H1 (cell line): ENCODE measurements at regions not wholly inside any gene's neighbourhood (a gene's known extent, or its start where the extent isn't known, plus 50 kb on each side); places are given as distances from the start of the nearest gene placed in this dataset.

Experiments used
- CTCF ChIA-PET: fragments of 300-600 bp; sonication (Branson Sonifier 250); formaldehyde crosslinking; loops from one replicate; lab custom pipeline; 2021; ENCODE audit not compliant: partially characterized antibody; lab: Charles Lee
- POLR2A ChIA-PET: fragments of 300-600 bp; sonication (Branson Sonifier 250); formaldehyde crosslinking; loops from one replicate; lab custom pipeline; 2021; ENCODE audit warnings: inconsistent platforms; ENCODE audit not compliant: partially characterized antibody; lab: Charles Lee
- DNase-seq, 2 experiments: peaks; one replicate each; pipeline versions ENCODE4 v3.0.0 to v3.0.0-alpha.2; 2010 to 2022; ENCODE audit warnings: low spot score in 2 of 2, low read depth in 1 of 2, mixed read lengths in 1 of 2
- FAIRE-seq: peaks from 2 replicates; lab custom pipeline; 2011; peaks lifted over from hg19 to GRCh38; lab: Jason Lieb, UNC
- H2AFZ ChIP-seq: 2 replicates; pipeline ENCODE4 v1.8.1; 2012; ENCODE audit warnings: low read length, inconsistent platforms
- H2AK5ac ChIP-seq: 2 replicates; pipeline ENCODE4 v1.6.1; 2013; ENCODE audit warnings: low read depth, low read length
- H2BK120ac ChIP-seq: replicated peaks from 2 replicates; pipeline ENCODE3; 2013; ENCODE audit warnings: low read depth, low read length, inconsistent platforms
- H2BK12ac ChIP-seq: 2 replicates; pipeline ENCODE4 v1.6.1; 2013; ENCODE audit warnings: low read depth, low read length
- H2BK15ac ChIP-seq: 2 replicates; pipeline ENCODE4 v1.6.1; 2013; ENCODE audit warnings: low read length
- H2BK20ac ChIP-seq: 2 replicates; pipeline ENCODE4 v1.6.1; 2013; ENCODE audit warnings: low read length
- H2BK5ac ChIP-seq: 2 replicates; pipeline ENCODE4 v1.6.1; 2013; ENCODE audit warnings: low read depth, low read length
- H3K14ac ChIP-seq: 2 replicates; pipeline ENCODE4 v1.6.1; 2013; ENCODE audit warnings: inconsistent platforms; ENCODE audit not compliant: insufficient read length
- H3K18ac ChIP-seq: 2 replicates; pipeline ENCODE4 v1.6.1; 2013; ENCODE audit warnings: low read length; ENCODE audit errors: extremely low read depth
- H3K23ac ChIP-seq: 2 replicates; pipeline ENCODE4 v1.6.1; 2013; ENCODE audit warnings: inconsistent platforms; ENCODE audit not compliant: insufficient read length
- H3K23me2 ChIP-seq: 2 replicates; pipeline ENCODE4 v1.6.1; 2013; ENCODE audit warnings: low read depth, low read length
- H3K27ac ChIP-seq: 2 replicates; pipeline ENCODE4 v1.6.1; 2011; ENCODE audit warnings: low read depth, low read length, inconsistent platforms
- H3K27me3 ChIP-seq, 4 experiments: replicated peaks in 1 of 4; 1 replicate in 1 of 4; 2 replicates in 3 of 4; pipeline versions ENCODE4 v1.6.1 to v1.8.1; 2011 to 2013; ENCODE audit warnings: low read length in 3 of 4, mild to moderate bottlenecking in 3 of 4, inconsistent platforms in 2 of 4, mixed read lengths in 2 of 4, moderate library complexity in 1 of 4; ENCODE audit not compliant: control insufficient read depth in 3 of 4, insufficient read depth in 3 of 4; ENCODE audit errors: extremely low read depth in 1 of 4
- H3K36me3 ChIP-seq, 4 experiments: 2 replicates each; pipeline versions ENCODE4 v1.6.1 to v1.8.1; 2011 to 2013; ENCODE audit warnings: mild to moderate bottlenecking in 4 of 4, low read length in 3 of 4, moderate library complexity in 2 of 4, control low read depth in 1 of 4, inconsistent platforms in 1 of 4; ENCODE audit not compliant: insufficient read depth in 4 of 4, control insufficient read depth in 2 of 4
- H3K4ac ChIP-seq: replicated peaks from 2 replicates; pipeline ENCODE3; 2013; ENCODE audit warnings: low read length, low read depth, mixed read lengths, inconsistent platforms; ENCODE audit not compliant: insufficient read length
- H3K4me1 ChIP-seq, 4 experiments: replicated peaks in 1 of 4; 1 replicate in 1 of 4; 2 replicates in 3 of 4; pipeline versions ENCODE4 v1.6.1 to v1.8.1; 2011 to 2013; ENCODE audit warnings: low read length in 3 of 4, inconsistent platforms in 2 of 4, mixed read lengths in 1 of 4; ENCODE audit not compliant: insufficient read depth in 4 of 4, control insufficient read depth in 3 of 4
- H3K4me2 ChIP-seq, 2 experiments: 2 replicates each; pipeline versions ENCODE4 v1.6.1 to v1.8.1; 2011 to 2013; ENCODE audit warnings: low read depth in 2 of 2, low read length in 2 of 2, control low read depth in 1 of 2, inconsistent platforms in 1 of 2, mild to moderate bottlenecking in 1 of 2; ENCODE audit not compliant: insufficient read depth in 1 of 2
- H3K4me3 ChIP-seq, 4 experiments: fragments of 200-600, 300-600 bp in 1 of 4; sonication (generic), shearing (Covaris generic), sonication (Bioruptor Twin) in 1 of 4; 2 replicates each; pipeline versions ENCODE4 v1.5.1 to v1.8.1; 2011 to 2016; ENCODE audit warnings: low read length in 4 of 4, low read depth in 3 of 4, control low read depth in 2 of 4, inconsistent platforms in 2 of 4, mild to moderate bottlenecking in 2 of 4, mixed read lengths in 1 of 4, moderate library complexity in 1 of 4; ENCODE audit not compliant: insufficient read depth in 2 of 4; ENCODE audit errors: extremely low read depth in 1 of 4
- H3K56ac ChIP-seq: replicated peaks from 2 replicates; pipeline ENCODE3; 2013; ENCODE audit warnings: low read depth, mild to moderate bottlenecking, mixed read lengths, low read length, inconsistent platforms; ENCODE audit not compliant: insufficient read length
- H3K79me1 ChIP-seq: 2 replicates; pipeline ENCODE4 v1.6.1; 2013; ENCODE audit warnings: low read depth, low read length, control low read depth
- H3K79me2 ChIP-seq, 2 experiments: 2 replicates each; pipeline versions ENCODE4 v1.6.1 to v1.8.1; 2012 to 2013; ENCODE audit warnings: low read length in 2 of 2, mild to moderate bottlenecking in 2 of 2, inconsistent platforms in 1 of 2; ENCODE audit not compliant: insufficient read depth in 2 of 2, control insufficient read depth in 1 of 2
- H3K9ac ChIP-seq, 4 experiments: replicated peaks in 1 of 4; 1 replicate in 1 of 4; 2 replicates in 3 of 4; pipeline versions ENCODE4 v1.6.1 to v1.8.1; 2011 to 2013; ENCODE audit warnings: low read depth in 3 of 4, low read length in 3 of 4, control low read depth in 2 of 4, mild to moderate bottlenecking in 2 of 4, moderate library complexity in 2 of 4, inconsistent platforms in 1 of 4; ENCODE audit errors: extremely low read depth in 1 of 4
- H3K9me3 ChIP-seq, 2 experiments: 2 replicates each; pipeline versions ENCODE4 v1.6.1 to v1.8.1; 2012 to 2013; ENCODE audit warnings: mild to moderate bottlenecking in 2 of 2, moderate library complexity in 2 of 2, control low read depth in 1 of 2, inconsistent platforms in 1 of 2, low read depth in 1 of 2, low read length in 1 of 2, mixed read lengths in 1 of 2; ENCODE audit not compliant: insufficient read depth in 2 of 2
- H4K20me1 ChIP-seq, 2 experiments: replicated peaks in 1 of 2; 2 replicates each; pipeline versions ENCODE3 to v1.8.1; 2011 to 2013; ENCODE audit warnings: inconsistent platforms in 2 of 2, low read length in 2 of 2, mild to moderate bottlenecking in 1 of 2; ENCODE audit not compliant: insufficient read depth in 2 of 2, control insufficient read depth in 1 of 2
- H4K5ac ChIP-seq: 2 replicates; pipeline ENCODE4 v1.6.1; 2013; ENCODE audit warnings: low read length, low read depth, mixed read lengths, inconsistent platforms; ENCODE audit not compliant: insufficient read length
- H4K8ac ChIP-seq: 2 replicates; pipeline ENCODE4 v1.8.0; 2013; ENCODE audit warnings: mild to moderate bottlenecking, moderate library complexity, low read length, inconsistent platforms; ENCODE audit not compliant: insufficient read depth; ENCODE audit errors: extremely low read depth
- H4K91ac ChIP-seq: replicated peaks from 2 replicates; pipeline ENCODE3; 2013; ENCODE audit warnings: low read length, mixed read lengths, inconsistent platforms; ENCODE audit not compliant: insufficient read length
- BCL11A ChIP-seq, 2 experiments: IDR thresholded peaks; one replicate each; pipeline ENCODE4 v1.6.1; 2011; ENCODE audit warnings: low read depth in 2 of 2, low read length in 2 of 2, mild to moderate bottlenecking in 2 of 2
- E2F6 ChIP-seq: IDR thresholded peaks from 2 replicates; pipeline ENCODE4 v1.6.1; 2012; ENCODE audit warnings: inconsistent platforms
- KDM1A ChIP-seq: fragments of 200-600, 300-600 bp; sonication (generic); IDR thresholded peaks from 2 replicates; pipeline ENCODE4 v1.7.1; 2016; ENCODE audit warnings: mild to moderate bottlenecking, low read length, borderline replicate concordance
- MAFK ChIP-seq: IDR thresholded peaks from 2 replicates; pipeline ENCODE4 v1.6.1; 2012; ENCODE audit warnings: low read depth, mild to moderate bottlenecking, improper control_type of control experiment, low read length
- NANOG ChIP-seq: IDR thresholded peaks from 2 replicates; pipeline ENCODE4 v1.6.1; 2011; ENCODE audit warnings: low read length, low read depth, mild to moderate bottlenecking, inconsistent platforms; ENCODE audit not compliant: insufficient read depth, poor library complexity, severe bottlenecking
- NRF1 ChIP-seq: IDR thresholded peaks from 2 replicates; pipeline ENCODE4 v1.6.1; 2011; ENCODE audit warnings: mild to moderate bottlenecking, low read depth, low read length, improper control_type of control experiment
- POLR2AphosphoS5 ChIP-seq: IDR thresholded peaks from 2 replicates; pipeline ENCODE4 v1.6.1; 2011; ENCODE audit warnings: low read depth, low read length
- SIN3A ChIP-seq, 2 experiments: IDR thresholded peaks in 1 of 2; conservative IDR thresholded peaks in 1 of 2; 2 replicates each; pipeline ENCODE4 v1.6.1; 2011 to 2012; ENCODE audit warnings: low read length in 2 of 2, improper control_type of control experiment in 1 of 2, low read depth in 1 of 2, mild to moderate bottlenecking in 1 of 2
- SIRT6 ChIP-seq: IDR thresholded peaks from one replicate; pipeline ENCODE4 v1.7.1; 2012; ENCODE audit warnings: low read length, inconsistent platforms
- SIX5 ChIP-seq: IDR thresholded peaks from 2 replicates; pipeline ENCODE4 v1.6.1; 2011; ENCODE audit warnings: mild to moderate bottlenecking, low read depth, low read length
- SUZ12 ChIP-seq: fragments of 200-600 bp; sonication (generic); IDR thresholded peaks from 2 replicates; pipeline ENCODE4 v1.6.1; 2012; ENCODE audit warnings: mild to moderate bottlenecking, inconsistent platforms, low read length, moderate library complexity, mixed read lengths
- TEAD4 ChIP-seq: IDR thresholded peaks from 2 replicates; pipeline ENCODE4 v1.6.1; 2012; ENCODE audit warnings: low read depth, low read length, inconsistent platforms, mixed read lengths
- USF2 ChIP-seq: IDR thresholded peaks from 2 replicates; pipeline ENCODE4 v1.6.1; 2011; ENCODE audit warnings: low read length, improper control_type of control experiment
- YY1 ChIP-seq: IDR thresholded peaks from 2 replicates; pipeline ENCODE4 v1.6.1; 2011; ENCODE audit warnings: low read depth, mild to moderate bottlenecking, low read length

- H3K14ac ChIP-seq: no peak overlapping the region
- no peak overlapping the region for H3K27ac ChIP-seq
- H3K4ac ChIP-seq: no peak overlapping the region
- H4K91ac ChIP-seq: no peak overlapping the region
- H3K79me1 ChIP-seq: no peaks in the 10 kb centered on the region
- ChIA-PET POLR2A (no interaction called here), CTCF (interaction anchor here (0.6 kb wide), 1 partner anchor 1469 kb away, joined by 3 read pairs; no protein-coding TSS in a partner anchor)
- no peak overlapping the region for H2BK120ac ChIP-seq
- no peak overlapping the region for H2BK15ac ChIP-seq
- H2BK20ac ChIP-seq: no peak overlapping the region
- no peak for FAIRE-seq
- H4K20me1 ChIP-seq: no peaks in the 10 kb centered on the region
- no peak overlapping the region for H3K23ac ChIP-seq
- peaks cover 0 to 1% (median 0%) of the 10 kb centered on the region in 4 experiments; a peak in 1 of 7 replicates for H3K27me3 ChIP-seq
- H2BK12ac ChIP-seq: no peak overlapping the region
- H3K36me3 ChIP-seq: no peaks in the 10 kb centered on the region
- no peaks in the 10 kb centered on the region for H3K79me2 ChIP-seq
- no peak overlapping the region for H4K5ac ChIP-seq
- H3K23me2 ChIP-seq: no peaks in the 10 kb centered on the region
- H3K4me1 ChIP-seq: peaks cover 6 to 19% (median 8%) of the 10 kb centered on the region in 4 experiments; a peak in 6 of 7 replicates
- H4K8ac ChIP-seq: no peak overlapping the region
- H3K9ac ChIP-seq: no peak overlapping the region
- no peak overlapping the region for H3K4me2 ChIP-seq
- no peak for DNase-seq
- no peak overlapping the region for H2BK5ac ChIP-seq
- no peak overlapping the region for H2AFZ ChIP-seq
- no peak overlapping the region for H3K4me3 ChIP-seq
- no peak overlapping the region for H3K18ac ChIP-seq
- H3K56ac ChIP-seq: no peak overlapping the region
- no peak overlapping the region for H2AK5ac ChIP-seq
- 0 out of 4 replicates have a peak, but pooled peaks cover 0 to 3% of the 10 kb centered on the region in 2 experiments for H3K9me3 ChIP-seq
- no peak for TF ChIP-seq NANOG
- no peak for TF ChIP-seq USF2
- no peak for TF ChIP-seq MAFK
- no peak for TF ChIP-seq TEAD4
- no peak for TF ChIP-seq SIN3A (conservative IDR thresholded peaks at IDR 0.05 in 1 of 2, IDR thresholded peaks at IDR 0.05 in 1 of 2; ENCODE audit: low read depth in 1 of 2, low read length in 2 of 2)
- TF ChIP-seq SUZ12: no peak
- no peak for TF ChIP-seq E2F6
- TF ChIP-seq KDM1A: no peak
- TF ChIP-seq BCL11A (IDR thresholded peaks at IDR 0.05; ENCODE audit: low read depth in 2 of 2, low read length in 2 of 2): no peak
- TF ChIP-seq POLR2AphosphoS5: no peak
- no peak for TF ChIP-seq SIX5
- no peak for TF ChIP-seq NRF1
- TF ChIP-seq SIRT6: no peak
- TF ChIP-seq YY1: no peak
Observed at GRCh38 chr4:44861756-44862155, 135.4 kb upstream of the GNPDA2 start.
